Hepatocyte (in vitro differentiated cells): ENCODE measurements at regions not wholly inside any gene's neighbourhood (a gene's known extent, or its start where the extent isn't known, plus 50 kb on each side); places are given as distances from the start of the nearest gene placed in this dataset.

Source experiments
- DNase-seq: peaks from one replicate; pipeline ENCODE4 v3.0.0-alpha.2; 2016; ENCODE audit warnings: low spot score
- H2AFZ ChIP-seq: fragments of 200-600 bp; sonication (generic); 2 replicates; pipeline ENCODE4 v1.6.0; 2016; ENCODE audit warnings: antibody characterized with exemption, mild to moderate bottlenecking
- H3K27ac ChIP-seq: fragments of 200-600 bp; sonication (generic); 2 replicates; pipeline ENCODE4 v1.5.1; 2016; ENCODE audit warnings: mild to moderate bottlenecking
- H3K27me3 ChIP-seq: fragments of 200-600 bp; sonication (generic); 2 replicates; pipeline ENCODE4 v1.6.1; 2016
- H3K36me3 ChIP-seq: fragments of 200-600 bp; sonication (generic); replicated peaks from 2 replicates; pipeline ENCODE4 v1.5.1; 2016; ENCODE audit warnings: low read depth; ENCODE audit not compliant: insufficient read depth
- H3K4me1 ChIP-seq: fragments of 200-600 bp; sonication (generic); 2 replicates; pipeline ENCODE4 v1.5.1; 2016; ENCODE audit warnings: mild to moderate bottlenecking, moderate library complexity; ENCODE audit not compliant: insufficient read depth
- H3K4me2 ChIP-seq: fragments of 200-600 bp; sonication (generic); 2 replicates; pipeline ENCODE4 v1.6.0; 2016
- H3K4me3 ChIP-seq: fragments of 200-600 bp; sonication (generic); 2 replicates; pipeline ENCODE4 v1.5.1; 2016; ENCODE audit warnings: mild to moderate bottlenecking
- H3K79me2 ChIP-seq: fragments of 200-600 bp; sonication (generic); 2 replicates; pipeline ENCODE4 v1.6.0; 2017; ENCODE audit warnings: mild to moderate bottlenecking
- H3K9me2 ChIP-seq: fragments of 200-600 bp; sonication (generic); replicated peaks from 2 replicates; pipeline ENCODE4 v1.6.0; 2017; ENCODE audit warnings: mild to moderate bottlenecking; ENCODE audit not compliant: insufficient read depth
- H3K9me3 ChIP-seq: fragments of 200-600 bp; sonication (generic); 2 replicates; pipeline ENCODE4 v1.5.1; 2016; ENCODE audit warnings: low read depth, mild to moderate bottlenecking
- H4K20me1 ChIP-seq: fragments of 200-600 bp; sonication (generic); 2 replicates; pipeline ENCODE4 v1.6.0; 2016; ENCODE audit warnings: mild to moderate bottlenecking; ENCODE audit not compliant: insufficient read depth, poor library complexity, severe bottlenecking
- EZH2 ChIP-seq: fragments of 200-600 bp; sonication (generic); IDR thresholded peaks from 2 replicates; pipeline ENCODE4 v1.6.1; 2016; ENCODE audit warnings: antibody characterized with exemption, mild to moderate bottlenecking, borderline replicate concordance
- EZH2phosphoT487 ChIP-seq: fragments of 200-600 bp; sonication (generic); IDR thresholded peaks from one replicate; pipeline ENCODE4 v1.6.1; 2018; ENCODE audit warnings: antibody characterized with exemption, mild to moderate bottlenecking, low read depth, moderate library complexity; ENCODE audit not compliant: unreplicated experiment, severe bottlenecking
- WGBS: methylation state at CpG from one replicate; pipeline ENCODE4 v1.1.6; 2016; ENCODE audit warnings: low lambda C conversion rate; ENCODE audit errors: missing lambda C conversion rate; 5-methylcytosine and 5-hydroxymethylcytosine counted together
- TF ChIP-seq, protein P1 (sequence below): fragments of 200-600 bp; sonication (generic); IDR thresholded peaks from 2 replicates; pipeline ENCODE4 v1.5.1; 2016; ENCODE audit warnings: antibody characterized with exemption, mild to moderate bottlenecking; ENCODE audit not compliant: poor library complexity

DNA sequence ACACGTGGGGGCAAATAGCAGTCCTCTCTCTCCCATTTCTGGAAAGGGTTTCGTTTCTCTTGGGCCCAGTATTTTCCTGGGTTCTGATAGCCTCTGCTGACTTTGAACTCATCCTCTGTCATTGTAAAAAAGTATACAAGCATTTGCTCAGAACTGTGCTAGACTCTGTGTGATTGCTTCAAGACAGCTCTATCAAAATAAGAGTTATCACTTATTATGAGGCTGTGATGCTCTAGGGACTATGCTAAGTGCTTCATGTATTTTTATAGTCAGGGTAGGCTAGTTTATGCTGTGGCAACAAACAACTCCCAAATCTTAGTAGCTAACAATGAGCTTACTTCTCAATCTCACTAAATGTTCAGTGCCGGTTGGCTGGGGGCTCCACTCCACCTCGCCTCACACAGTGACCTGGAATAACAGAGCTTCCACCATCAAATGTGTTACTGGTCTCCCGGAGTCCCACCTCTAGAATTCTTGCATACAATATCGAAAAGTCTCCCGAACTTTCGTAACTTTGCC, 110.8 kb upstream of the CDC42EP3 start:
- WGBS: 86% methylated on average over 8 of the region's 8 CpGs
- no peak for DNase-seq
- no peaks in the 10 kb centered on the region for H3K27me3 ChIP-seq
- no peaks in the 10 kb centered on the region for H3K36me3 ChIP-seq
- no peak overlapping the region for H3K4me3 ChIP-seq
- H3K27ac ChIP-seq: peak overlapping the region; percentile 18
- no peak overlapping the region for H2AFZ ChIP-seq
- no peak for TF ChIP-seq EZH2phosphoT487
- TF ChIP-seq, protein P1, sequence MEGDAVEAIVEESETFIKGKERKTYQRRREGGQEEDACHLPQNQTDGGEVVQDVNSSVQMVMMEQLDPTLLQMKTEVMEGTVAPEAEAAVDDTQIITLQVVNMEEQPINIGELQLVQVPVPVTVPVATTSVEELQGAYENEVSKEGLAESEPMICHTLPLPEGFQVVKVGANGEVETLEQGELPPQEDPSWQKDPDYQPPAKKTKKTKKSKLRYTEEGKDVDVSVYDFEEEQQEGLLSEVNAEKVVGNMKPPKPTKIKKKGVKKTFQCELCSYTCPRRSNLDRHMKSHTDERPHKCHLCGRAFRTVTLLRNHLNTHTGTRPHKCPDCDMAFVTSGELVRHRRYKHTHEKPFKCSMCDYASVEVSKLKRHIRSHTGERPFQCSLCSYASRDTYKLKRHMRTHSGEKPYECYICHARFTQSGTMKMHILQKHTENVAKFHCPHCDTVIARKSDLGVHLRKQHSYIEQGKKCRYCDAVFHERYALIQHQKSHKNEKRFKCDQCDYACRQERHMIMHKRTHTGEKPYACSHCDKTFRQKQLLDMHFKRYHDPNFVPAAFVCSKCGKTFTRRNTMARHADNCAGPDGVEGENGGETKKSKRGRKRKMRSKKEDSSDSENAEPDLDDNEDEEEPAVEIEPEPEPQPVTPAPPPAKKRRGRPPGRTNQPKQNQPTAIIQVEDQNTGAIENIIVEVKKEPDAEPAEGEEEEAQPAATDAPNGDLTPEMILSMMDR: no peak
- TF ChIP-seq EZH2: no peak
- H3K9me3 ChIP-seq: no peaks in the 10 kb centered on the region
- no peaks in the 10 kb centered on the region for H4K20me1 ChIP-seq
- peaks cover 39% of the 10 kb centered on the region for H3K4me1 ChIP-seq
- no peaks in the 10 kb centered on the region for H3K9me2 ChIP-seq
- no peaks in the 10 kb centered on the region for H3K79me2 ChIP-seq
- no peak overlapping the region for H3K4me2 ChIP-seq

DNA sequence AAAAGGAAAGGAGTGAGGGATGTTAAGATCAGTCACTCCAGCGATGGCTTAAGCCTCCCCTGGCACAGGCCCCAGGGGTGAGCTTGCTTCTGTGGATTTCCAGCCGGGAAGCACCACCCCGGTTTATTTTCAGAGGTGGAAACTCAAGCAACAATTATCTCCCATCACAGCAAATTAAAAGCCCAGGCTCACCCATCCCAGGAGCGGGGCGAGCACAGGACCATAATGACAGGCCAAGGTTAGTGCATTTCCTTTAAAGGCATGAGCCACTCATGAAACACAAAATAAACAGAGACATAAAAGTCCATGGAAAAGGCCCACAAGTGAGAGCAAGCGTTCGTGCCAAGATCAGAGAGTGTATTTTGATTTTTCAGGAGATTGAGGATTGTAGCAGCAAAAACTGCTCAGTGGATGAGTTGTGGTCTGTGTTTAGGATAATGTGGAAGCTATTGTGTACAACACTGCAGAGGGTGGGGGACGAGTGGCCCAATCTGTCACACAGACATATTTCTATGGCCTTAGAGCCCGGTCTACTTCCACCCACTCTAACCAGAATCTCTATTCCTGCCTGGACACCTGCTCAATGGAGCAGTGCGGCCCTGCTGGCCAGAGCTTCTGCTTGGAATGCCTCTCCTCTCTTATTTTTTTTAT, 111.4 kb upstream of the CDC42EP3 start:
- TF ChIP-seq, protein P1: no peak
- TF ChIP-seq EZH2phosphoT487 (no peak), EZH2 (no peak)
- H3K9me3 ChIP-seq: no peaks in the 10 kb centered on the region
- peak overlapping the region; percentile 18 for H3K27ac ChIP-seq
- H3K4me3 ChIP-seq: no peak overlapping the region
- H3K36me3 ChIP-seq: no peaks in the 10 kb centered on the region
- peaks cover 39% of the 10 kb centered on the region for H3K4me1 ChIP-seq
- H3K79me2 ChIP-seq: no peaks in the 10 kb centered on the region
- no peak overlapping the region for H2AFZ ChIP-seq
- 75% methylated on average over 10 of the region's 10 CpGs for WGBS
- no peak for DNase-seq
- no peaks in the 10 kb centered on the region for H3K27me3 ChIP-seq
- no peaks in the 10 kb centered on the region for H4K20me1 ChIP-seq
- H3K9me2 ChIP-seq: no peaks in the 10 kb centered on the region
- no peak overlapping the region for H3K4me2 ChIP-seq

DNA sequence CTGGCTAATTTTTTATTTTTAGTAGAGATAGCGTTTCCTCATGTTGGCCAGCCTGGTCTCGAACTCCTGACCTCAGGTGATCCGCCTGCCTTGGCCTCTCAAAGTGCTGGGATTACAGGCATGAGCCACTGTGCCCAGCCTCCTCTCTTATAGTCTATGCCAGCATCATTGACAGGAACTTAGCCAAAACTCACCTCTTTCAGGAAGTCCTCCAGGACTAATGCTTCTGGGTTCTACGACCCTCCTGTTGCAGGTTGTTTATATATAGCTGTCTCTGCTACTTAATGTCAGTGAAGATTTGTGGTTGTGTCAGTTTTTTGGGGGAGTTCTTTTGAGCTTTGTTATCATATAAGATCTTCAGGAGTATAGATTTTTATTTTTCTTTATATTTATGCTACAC, 112.1 kb upstream of the CDC42EP3 start:
- Histone ChIP-seq H3K27ac (no peak overlapping the region), H3K27me3 (no peaks in the 10 kb centered on the region)

More for the DNA sequence above, 112.1 kb upstream of the CDC42EP3 start:
- TF ChIP-seq EZH2: no peak
- TF ChIP-seq EZH2phosphoT487: no peak
- TF ChIP-seq, protein P1: no peak
- Histone ChIP-seq H3K4me3 (no peak overlapping the region), H2AFZ (no peak overlapping the region), H3K79me2 (no peaks in the 10 kb centered on the region), H4K20me1 (no peaks in the 10 kb centered on the region), H3K4me2 (no peak overlapping the region), H3K36me3 (no peaks in the 10 kb centered on the region), H3K4me1 (peaks cover 35% of the 10 kb centered on the region), H3K9me2 (no peaks in the 10 kb centered on the region), H3K9me3 (no peaks in the 10 kb centered on the region)
- WGBS: 73% methylated on average over 4 of the region's 4 CpGs
- DNase-seq: no peak
